Spleen (tissue), 11 donors: ENCODE measurements at regions not wholly inside any gene's neighbourhood (a gene's known extent, or its start where the extent isn't known, plus 50 kb on each side); places are given as distances from the start of the nearest gene placed in this dataset.

Experiments used
- DNase-seq: peaks from one replicate; pipeline ENCODE4 v3.0.0-alpha.2; 2020
- H3K27ac ChIP-seq, 8 donors: fragments of 200-600 bp; sonication (generic) in 7 of 8; 1 replicate in 4 of 8; 2 replicates in 4 of 8; pipeline versions ENCODE4 v1.5.0 to v1.8.0; 2016 to 2021; ENCODE audit warnings: inconsistent platforms in 4 of 8, mild to moderate bottlenecking in 4 of 8, moderate library complexity in 1 of 8
- H3K27me3 ChIP-seq, 7 donors: fragments of 200-600 bp; sonication (generic) in 6 of 7; replicated peaks in 1 of 7; 1 replicate in 4 of 7; 2 replicates in 3 of 7; pipeline versions ENCODE4 v1.5.0 to v1.8.0; 2016 to 2021; ENCODE audit warnings: inconsistent platforms in 3 of 7, mild to moderate bottlenecking in 1 of 7
- H3K36me3 ChIP-seq, 6 donors: fragments of 200-600 bp; sonication (generic) in 5 of 6; 1 replicate in 4 of 6; 2 replicates in 2 of 6; pipeline versions ENCODE4 v1.5.0 to v1.8.0; 2016 to 2021; ENCODE audit warnings: inconsistent platforms in 2 of 6
- H3K4me1 ChIP-seq, 6 donors: fragments of 200-600 bp; sonication (generic) in 5 of 6; 1 replicate in 3 of 6; 2 replicates in 3 of 6; pipeline versions ENCODE4 v1.5.0 to v1.8.0; 2016 to 2021; ENCODE audit warnings: inconsistent platforms in 3 of 6
- H3K4me3 ChIP-seq, 8 donors: fragments of 200-600 bp; sonication (generic) in 7 of 8; 1 replicate in 4 of 8; 2 replicates in 4 of 8; pipeline versions ENCODE4 v1.5.0 to v1.8.0; 2016 to 2021; ENCODE audit warnings: inconsistent platforms in 4 of 8, mild to moderate bottlenecking in 4 of 8, moderate library complexity in 2 of 8
- H3K9me3 ChIP-seq, 8 donors: fragments of 200-600 bp; sonication (generic) in 7 of 8; 1 replicate in 4 of 8; 2 replicates in 4 of 8; pipeline versions ENCODE4 v1.5.0 to v1.8.0; 2016 to 2021; ENCODE audit warnings: inconsistent platforms in 4 of 8
- POLR2A ChIP-seq, 3 donors: fragments of 450-650 bp; IDR thresholded peaks; one replicate each; pipeline ENCODE4 v1.5.1; 2017; ENCODE audit warnings: antibody characterized with exemption in 3 of 3, mild to moderate bottlenecking in 1 of 3
- POLR2AphosphoS5 ChIP-seq, 3 donors: sonication (generic); formaldehyde crosslinking; IDR thresholded peaks; one replicate each; pipeline ENCODE4 v1.5.1; 2017; ENCODE audit warnings: antibody characterized with exemption in 3 of 3
- WGBS, 5 donors: extraction: QIAGEN DNeasy Blood & Tissue Kit in 3 of 5; methylation state at CpG; one replicate each; pipeline versions ENCODE4 v1.1.5 to v1.1.7; 2013 to 2018; 5-methylcytosine and 5-hydroxymethylcytosine counted together
- intact Hi-C: fragments of 100-400 bp; cut with DNase I; formaldehyde crosslinking; loops from one replicate; pipeline ENCODE4 v1.15.0; 2023; ENCODE audit warnings: low total_unique reads
- TF ChIP-seq, protein P1 (sequence below), 11 experiments: fragments of 200-600 bp in 7 of 11; fragments of 450-650 bp in 4 of 11; sonication (generic) in 4 of 11; IDR thresholded peaks in 8 of 11; conservative IDR thresholded peaks in 3 of 11; 1 replicate in 7 of 11; 2 replicates in 4 of 11; pipeline versions ENCODE4 v1.4.0 to v1.8.0; 2016 to 2021; ENCODE audit warnings: antibody characterized with exemption in 11 of 11, inconsistent platforms in 4 of 11, mild to moderate bottlenecking in 1 of 11
- donor health status: healthy with polysubstance abuse.
- donor health status: DM: no; HTN: no; CAD: no; lungs with moderate emphysema.
- donor health status: DM: no; HTN: no; CAD: no.
- donor health status: Bipolar disorder and iron deficiency.
- donor health status: healthy.
- donor health status: DM: no; HTN: no; CAD: no.
- donor health status: DM: yes; HTN: yes; CAD: no.

DNA sequence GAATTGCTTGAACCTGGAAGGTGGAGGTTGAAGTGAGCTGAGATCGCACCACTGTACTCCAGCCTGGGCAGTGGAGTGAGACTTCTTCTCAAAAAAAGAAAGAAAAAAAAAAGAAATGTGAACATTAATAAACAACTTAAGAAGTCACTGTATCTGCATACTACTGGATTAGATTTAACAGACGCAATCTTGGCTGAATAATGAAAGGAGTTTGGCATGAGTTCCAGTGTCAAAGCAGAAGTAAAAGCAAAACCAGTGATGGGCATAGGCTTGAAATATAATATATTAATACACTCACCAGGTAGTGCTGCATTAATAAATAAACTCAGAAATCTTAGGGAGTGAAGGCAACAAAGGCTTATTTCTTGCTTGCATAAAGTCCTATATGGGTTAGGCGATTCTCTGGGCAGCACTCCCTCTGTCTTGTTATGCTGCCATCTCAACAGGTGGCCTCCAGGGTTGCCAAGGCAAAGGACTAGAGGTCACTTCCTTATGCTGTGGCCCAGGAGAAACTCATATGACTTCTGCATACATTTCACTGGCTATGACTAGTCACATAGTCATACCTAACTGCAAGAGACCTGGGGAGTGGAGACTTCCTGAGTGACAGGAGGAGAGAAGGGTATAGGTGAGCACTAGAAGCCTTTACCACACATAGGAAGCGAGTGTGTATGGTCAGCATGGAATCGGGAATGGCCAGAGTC lies 296.2 kb upstream of the SPRED2 start:
- WGBS, 5 donors: 83 to 90% (median 85%) methylated on average over 5 of the region's 5 CpGs
- peaks cover 0 to 7% (median 0%) of the 10 kb centered on the region in 8 donors for H3K9me3 ChIP-seq
- DNase-seq: no peak

DNA sequence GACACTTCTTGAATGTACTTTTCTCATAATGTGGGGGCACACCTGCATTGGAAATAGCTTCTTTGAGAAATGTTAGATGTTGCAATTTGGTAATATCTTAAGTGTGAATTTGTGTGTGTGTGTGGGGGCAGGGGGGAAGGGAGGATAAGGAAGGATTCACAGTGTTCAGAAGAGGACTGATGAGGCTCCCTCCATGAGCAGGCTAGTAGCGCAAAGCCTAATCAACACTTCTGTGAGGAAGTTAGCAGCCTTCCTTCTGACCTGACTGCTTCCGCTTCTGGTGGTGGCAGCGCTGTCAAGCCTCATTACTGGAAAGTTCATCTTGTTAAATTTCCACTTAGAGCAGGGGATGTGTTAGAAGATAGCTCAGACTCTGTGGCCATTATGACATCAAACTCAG lies 295.4 kb upstream of the SPRED2 start:
- no peak overlapping the region for H3K4me3 ChIP-seq
- no peak overlapping the region for H3K27ac ChIP-seq
- no peaks in the 10 kb centered on the region for H3K27me3 ChIP-seq
- intact Hi-C loops: no loop called here
- 59 to 84% (median 73%) methylated on average over 3 of the region's 3 CpGs for WGBS, 5 donors
- H3K4me1 ChIP-seq: no peaks in the 10 kb centered on the region
- no peaks in the 10 kb centered on the region for H3K36me3 ChIP-seq
- peaks cover 0 to 7% (median 0%) of the 10 kb centered on the region in 8 donors for H3K9me3 ChIP-seq
- DNase-seq: no peak
- TF ChIP-seq POLR2AphosphoS5 (IDR thresholded peaks at IDR 0.05) (no peak), POLR2A (IDR thresholded peaks at IDR 0.05) (no peak)
- TF ChIP-seq, protein P1, sequence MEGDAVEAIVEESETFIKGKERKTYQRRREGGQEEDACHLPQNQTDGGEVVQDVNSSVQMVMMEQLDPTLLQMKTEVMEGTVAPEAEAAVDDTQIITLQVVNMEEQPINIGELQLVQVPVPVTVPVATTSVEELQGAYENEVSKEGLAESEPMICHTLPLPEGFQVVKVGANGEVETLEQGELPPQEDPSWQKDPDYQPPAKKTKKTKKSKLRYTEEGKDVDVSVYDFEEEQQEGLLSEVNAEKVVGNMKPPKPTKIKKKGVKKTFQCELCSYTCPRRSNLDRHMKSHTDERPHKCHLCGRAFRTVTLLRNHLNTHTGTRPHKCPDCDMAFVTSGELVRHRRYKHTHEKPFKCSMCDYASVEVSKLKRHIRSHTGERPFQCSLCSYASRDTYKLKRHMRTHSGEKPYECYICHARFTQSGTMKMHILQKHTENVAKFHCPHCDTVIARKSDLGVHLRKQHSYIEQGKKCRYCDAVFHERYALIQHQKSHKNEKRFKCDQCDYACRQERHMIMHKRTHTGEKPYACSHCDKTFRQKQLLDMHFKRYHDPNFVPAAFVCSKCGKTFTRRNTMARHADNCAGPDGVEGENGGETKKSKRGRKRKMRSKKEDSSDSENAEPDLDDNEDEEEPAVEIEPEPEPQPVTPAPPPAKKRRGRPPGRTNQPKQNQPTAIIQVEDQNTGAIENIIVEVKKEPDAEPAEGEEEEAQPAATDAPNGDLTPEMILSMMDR (IDR thresholded peaks at IDR 0.05 in 8 of 11, conservative IDR thresholded peaks at IDR 0.05 in 3 of 11): no peak

More for the DNA sequence above, 296.2 kb upstream of the SPRED2 start:
- no peak overlapping the region for H3K4me3 ChIP-seq
- H3K27ac ChIP-seq: no peak overlapping the region
- H3K27me3 ChIP-seq: no peaks in the 10 kb centered on the region
- no peaks in the 10 kb centered on the region for H3K36me3 ChIP-seq
- no peak for TF ChIP-seq POLR2A (IDR thresholded peaks at IDR 0.05)
- TF ChIP-seq, protein P1 (IDR thresholded peaks at IDR 0.05 in 8 of 11, conservative IDR thresholded peaks at IDR 0.05 in 3 of 11): no peak
- no peak for TF ChIP-seq POLR2AphosphoS5 (IDR thresholded peaks at IDR 0.05)
- intact Hi-C loops: no loop called here
- no peaks in the 10 kb centered on the region for H3K4me1 ChIP-seq

DNA sequence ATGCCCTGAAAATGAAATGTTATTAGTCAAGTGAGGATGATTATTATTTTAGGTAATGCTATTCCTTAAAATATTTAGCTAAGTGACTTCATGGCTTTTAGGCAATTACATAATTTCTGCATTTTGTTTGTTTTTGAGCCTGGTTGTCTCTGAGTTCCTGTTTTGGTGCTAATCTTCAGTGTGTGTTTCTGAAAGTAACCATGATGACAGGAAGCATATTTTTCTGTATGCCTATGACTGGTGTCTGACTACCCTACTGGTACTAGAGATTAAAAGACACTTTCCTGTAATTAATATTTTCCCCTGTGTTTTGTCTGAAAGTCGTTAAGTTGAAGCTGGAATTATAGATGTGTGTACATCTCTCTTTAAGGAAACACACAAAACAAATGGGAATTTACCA lies 295.0 kb upstream of the SPRED2 start:
- no peak for TF ChIP-seq POLR2A (IDR thresholded peaks at IDR 0.05)
- H3K27me3 ChIP-seq: no peaks in the 10 kb centered on the region
- no peak for DNase-seq
- H3K27ac ChIP-seq: no peak overlapping the region
- WGBS, 5 donors: 15 to 31% (median 17%) methylated on average over 1 of the region's 1 CpG
- no peaks in the 10 kb centered on the region for H3K4me1 ChIP-seq
- peaks cover 0 to 7% (median 0%) of the 10 kb centered on the region in 8 donors for H3K9me3 ChIP-seq
- no peak overlapping the region for H3K4me3 ChIP-seq
- no peaks in the 10 kb centered on the region for H3K36me3 ChIP-seq
- intact Hi-C loops: no loop called here

GRCh38 chr2:65724752-65725151 lies 292.4 kb upstream of the SPRED2 start:
- Histone ChIP-seq H3K27ac (no peak overlapping the region), H3K4me1 (no peaks in the 10 kb centered on the region), H3K27me3 (no peaks in the 10 kb centered on the region), H3K36me3 (no peaks in the 10 kb centered on the region), H3K9me3 (peaks cover 0 to 7% (median 0%) of the 10 kb centered on the region in 8 donors), H3K4me3 (no peak overlapping the region)
- intact Hi-C loops: no loop called here
- TF ChIP-seq POLR2A (IDR thresholded peaks at IDR 0.05) (no peak), POLR2AphosphoS5 (IDR thresholded peaks at IDR 0.05) (no peak)
- WGBS, 5 donors: 83 to 93% (median 90%) methylated on average over 4 of the region's 4 CpGs
- no peak for DNase-seq

GRCh38 chr2:65724336-65724735 lies 291.9 kb upstream of the SPRED2 start:
- no peak for TF ChIP-seq POLR2AphosphoS5 (IDR thresholded peaks at IDR 0.05)
- TF ChIP-seq, protein P1 (IDR thresholded peaks at IDR 0.05 in 8 of 11, conservative IDR thresholded peaks at IDR 0.05 in 3 of 11): no peak
- no peak for TF ChIP-seq POLR2A (IDR thresholded peaks at IDR 0.05)
- Histone ChIP-seq H3K9me3 (peaks cover 0 to 7% (median 0%) of the 10 kb centered on the region in 8 donors), H3K27me3 (no peaks in the 10 kb centered on the region), H3K4me1 (no peaks in the 10 kb centered on the region), H3K4me3 (no peak overlapping the region), H3K27ac (no peak overlapping the region), H3K36me3 (no peaks in the 10 kb centered on the region)
- 30 to 50% (median 43%) methylated on average over 2 of the region's 2 CpGs for WGBS, 5 donors
- intact Hi-C loops: no loop called here
- DNase-seq: no peak
